ENCODE measurements at regions not wholly inside any gene's neighbourhood (a gene's known extent, or its start where the extent isn't known, plus 50 kb on each side); places are given as distances from the start of the nearest gene placed in this dataset.
"Not testable (repeated sequence)": the region's sequence is repeated elsewhere in the genome, so short reads cannot be mapped to it uniquely, and the experiment has no call there.

- Mint-ChIP-seq H3K4me1 (no peaks in the 10 kb centered on the region), H3K36me3 (ENCODE audit: low read depth) (no peaks in the 10 kb centered on the region), H3K27me3 (no peaks in the 10 kb centered on the region), H3K4me3 (no peak overlapping the region), H3K27ac (no peak overlapping the region), H3K9me3 (peaks cover 5% of the 10 kb centered on the region)
- DNase-seq (no peak), ATAC-seq (ENCODE audit: low read depth) (no peak)
- TF ChIP-seq, protein P1, sequence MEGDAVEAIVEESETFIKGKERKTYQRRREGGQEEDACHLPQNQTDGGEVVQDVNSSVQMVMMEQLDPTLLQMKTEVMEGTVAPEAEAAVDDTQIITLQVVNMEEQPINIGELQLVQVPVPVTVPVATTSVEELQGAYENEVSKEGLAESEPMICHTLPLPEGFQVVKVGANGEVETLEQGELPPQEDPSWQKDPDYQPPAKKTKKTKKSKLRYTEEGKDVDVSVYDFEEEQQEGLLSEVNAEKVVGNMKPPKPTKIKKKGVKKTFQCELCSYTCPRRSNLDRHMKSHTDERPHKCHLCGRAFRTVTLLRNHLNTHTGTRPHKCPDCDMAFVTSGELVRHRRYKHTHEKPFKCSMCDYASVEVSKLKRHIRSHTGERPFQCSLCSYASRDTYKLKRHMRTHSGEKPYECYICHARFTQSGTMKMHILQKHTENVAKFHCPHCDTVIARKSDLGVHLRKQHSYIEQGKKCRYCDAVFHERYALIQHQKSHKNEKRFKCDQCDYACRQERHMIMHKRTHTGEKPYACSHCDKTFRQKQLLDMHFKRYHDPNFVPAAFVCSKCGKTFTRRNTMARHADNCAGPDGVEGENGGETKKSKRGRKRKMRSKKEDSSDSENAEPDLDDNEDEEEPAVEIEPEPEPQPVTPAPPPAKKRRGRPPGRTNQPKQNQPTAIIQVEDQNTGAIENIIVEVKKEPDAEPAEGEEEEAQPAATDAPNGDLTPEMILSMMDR (IDR thresholded peaks at IDR 0.05), result no peak
- CTCF ChIA-PET, result no interaction called here
- POLR2A ChIA-PET, result no interaction called here
- intact Hi-C loops (cut with micrococcal nuclease), result no loop called here
Measured at GRCh38 chr7:48839108-48839507, 85.2 kb upstream of the CDC14C start.

DNA sequence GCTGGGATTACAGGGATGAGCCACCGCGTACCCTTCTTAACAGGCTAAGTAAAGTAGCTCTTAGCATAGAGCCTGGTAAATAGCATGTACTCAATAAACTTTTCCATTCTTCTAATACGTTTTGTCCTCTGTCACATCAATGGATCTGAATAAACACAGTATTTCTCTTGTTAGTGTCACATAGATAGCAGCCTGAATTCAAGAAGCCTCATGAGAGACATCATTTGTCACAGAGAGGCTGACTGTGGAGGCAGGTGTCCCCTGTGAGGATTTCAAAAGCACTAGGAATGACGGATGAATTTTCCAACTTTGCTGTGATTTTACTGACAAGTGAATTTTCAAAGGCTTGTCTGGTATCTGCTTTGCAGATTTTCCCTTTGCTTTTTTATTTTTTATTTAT lies 82.6 kb upstream of the CDC14C start:
- H3K27me3 Mint-ChIP-seq, result no peaks in the 10 kb centered on the region
- intact Hi-C loops (cut with micrococcal nuclease), result no loop called here
- H3K9me3 Mint-ChIP-seq, result peaks cover 4% of the 10 kb centered on the region
- POLR2A ChIA-PET, result no interaction called here
- H3K4me3 Mint-ChIP-seq, result no peak overlapping the region
- no peak for DNase-seq
- H3K36me3 Mint-ChIP-seq (ENCODE audit: low read depth), result no peaks in the 10 kb centered on the region
- CTCF ChIA-PET, result no interaction called here
- H3K27ac Mint-ChIP-seq, result no peak overlapping the region
- no peaks in the 10 kb centered on the region for H3K4me1 Mint-ChIP-seq
- no peak for ATAC-seq (ENCODE audit: low read depth)
- TF ChIP-seq, protein P1 (IDR thresholded peaks at IDR 0.05), result no peak

DNA sequence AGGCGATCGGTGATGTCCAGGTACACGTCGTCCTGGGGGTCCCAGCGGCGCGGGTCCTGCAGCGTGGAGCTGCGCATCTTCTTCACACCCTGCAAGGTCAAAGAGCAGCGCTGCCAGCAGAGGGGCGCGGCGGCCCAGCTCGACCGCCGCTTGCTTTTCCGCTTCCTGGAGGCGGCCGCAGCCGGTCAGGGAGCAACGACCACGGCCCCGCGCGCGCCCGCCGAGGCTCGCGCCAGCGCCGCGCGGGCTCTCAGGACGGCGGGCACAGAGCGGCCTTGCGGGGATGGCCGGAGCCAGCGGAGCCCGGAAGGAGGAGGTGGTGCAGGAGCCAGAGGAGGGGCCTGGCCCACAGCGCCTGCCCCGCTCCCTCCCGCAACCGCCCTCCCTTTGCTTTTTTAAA lies 76.4 kb upstream of the CDC14C start:
- peaks cover 6% of the 10 kb centered on the region for H3K9me3 Mint-ChIP-seq
- intact Hi-C loops (cut with micrococcal nuclease), result no loop called here
- ChIA-PET POLR2A (no interaction called here), CTCF (no interaction called here)
- H3K27me3 Mint-ChIP-seq, result no peaks in the 10 kb centered on the region
- TF ChIP-seq, protein P1 (IDR thresholded peaks at IDR 0.05), result no peak
- no peaks in the 10 kb centered on the region for H3K4me1 Mint-ChIP-seq
- DNase-seq, result no peak
- H3K4me3 Mint-ChIP-seq, result no peak overlapping the region
- ATAC-seq (ENCODE audit: low read depth), result no peak
- H3K27ac Mint-ChIP-seq, result no peak overlapping the region
- no peaks in the 10 kb centered on the region for H3K36me3 Mint-ChIP-seq (ENCODE audit: low read depth)

GRCh38 chr7:48860447-48860846 lies 63.9 kb upstream of the CDC14C start:
- POLR2A ChIA-PET; DNase-seq; ATAC-seq (ENCODE audit: low read depth); H3K4me1 Mint-ChIP-seq; H3K36me3 Mint-ChIP-seq (ENCODE audit: low read depth); CTCF ChIA-PET; H3K27me3 Mint-ChIP-seq; H3K4me3 Mint-ChIP-seq; H3K27ac Mint-ChIP-seq; intact Hi-C loops (cut with micrococcal nuclease): not testable (repeated sequence)
- peaks cover 14% of the 10 kb centered on the region for H3K9me3 Mint-ChIP-seq

GRCh38 chr7:48868916-48869315 lies 55.4 kb upstream of the CDC14C start:
- ATAC-seq (ENCODE audit: low read depth) (no peak), DNase-seq (no peak)
- Mint-ChIP-seq H3K4me3 (no peak overlapping the region), H3K4me1 (no peaks in the 10 kb centered on the region), H3K27ac (no peak overlapping the region), H3K27me3 (no peaks in the 10 kb centered on the region), H3K9me3 (peaks cover 3% of the 10 kb centered on the region), H3K36me3 (ENCODE audit: low read depth) (no peaks in the 10 kb centered on the region)
- POLR2A ChIA-PET, result no interaction called here
- CTCF ChIA-PET, result interaction anchor here (0.5 kb wide), 1 partner anchor 1948 kb away, joined by 3 read pairs; no protein-coding TSS in a partner anchor
- TF ChIP-seq, protein P1 (IDR thresholded peaks at IDR 0.05), result no peak
- intact Hi-C loops (cut with micrococcal nuclease), result no loop called here

- ATAC-seq (ENCODE audit: low read depth), result no peak
- no peaks in the 10 kb centered on the region for H3K27me3 Mint-ChIP-seq
- H3K4me3 Mint-ChIP-seq, result no peak overlapping the region
- H3K4me1 Mint-ChIP-seq, result no peaks in the 10 kb centered on the region
- H3K27ac Mint-ChIP-seq, result no peak overlapping the region
- no peaks in the 10 kb centered on the region for H3K36me3 Mint-ChIP-seq (ENCODE audit: low read depth)
- POLR2A ChIA-PET, result no interaction called here
- intact Hi-C loops (cut with micrococcal nuclease), result no loop called here
- TF ChIP-seq, protein P1 (IDR thresholded peaks at IDR 0.05), result no peak
- DNase-seq, result no peak
- peaks cover 6% of the 10 kb centered on the region for H3K9me3 Mint-ChIP-seq
- CTCF ChIA-PET, result no interaction called here
Measured at GRCh38 chr7:48872548-48872947, 51.8 kb upstream of the CDC14C start.

Measured in activated B cell treated with CpG ODN at 0.5 μM for 24 hours (primary cell).